A673 (cell line): ENCODE measurements at regions not wholly inside any gene's neighbourhood (a gene's known extent, or its start where the extent isn't known, plus 50 kb on each side); places are given as distances from the start of the nearest gene placed in this dataset.

ENCODE experiments used
- BruUV-seq: library from RNA; stranded (reverse); fragments of 400-500 nt; replicated peaks from 2 replicates; lab custom pipeline; 2021; lab: Mats Ljungman, UMichigan
- CTCF ChIA-PET: fragments of 300-600 bp; sonication (Branson Sonifier 250); formaldehyde crosslinking; loops from one replicate; lab custom pipeline; 2022; ENCODE audit warnings: antibody characterized with exemption; lab: Charles Lee
- POLR2A ChIA-PET: fragments of 300-600 bp; sonication (Branson Sonifier 250); formaldehyde crosslinking; loops from one replicate; lab custom pipeline; 2022; ENCODE audit warnings: antibody characterized with exemption; ENCODE audit not compliant: low non-redundant PET; lab: Charles Lee
- DNase-seq: peaks from one replicate; pipeline ENCODE4 v3.0.0-alpha.2; 2015; ENCODE audit warnings: low spot score
- H3K27ac ChIP-seq: fragments of 200-600 bp; sonication (generic); 2 replicates; pipeline ENCODE4 v1.5.1; 2016; ENCODE audit warnings: mixed run types, low read depth, mild to moderate bottlenecking, mixed read lengths, antibody characterized with exemption, low read length; ENCODE audit not compliant: poor library complexity, severe bottlenecking
- H3K27me3 ChIP-seq: fragments of 200-600 bp; sonication (generic); replicated peaks from 2 replicates; pipeline ENCODE4 v1.6.1; 2017; ENCODE audit warnings: mixed run types, low read depth, mild to moderate bottlenecking, mixed read lengths, antibody characterized with exemption, low read length; ENCODE audit not compliant: insufficient read depth, poor library complexity
- H3K36me3 ChIP-seq: fragments of 200-600 bp; sonication (generic); 2 replicates; pipeline ENCODE4 v1.6.1; 2016; ENCODE audit warnings: mixed run types, mild to moderate bottlenecking, mixed read lengths, antibody characterized with exemption, low read length; ENCODE audit not compliant: insufficient read depth, poor library complexity, severe bottlenecking
- H3K4me1 ChIP-seq: fragments of 200-600 bp; sonication (generic); 2 replicates; pipeline ENCODE4 v1.6.1; 2017; ENCODE audit warnings: mixed run types, mild to moderate bottlenecking, mixed read lengths, antibody characterized with exemption, low read length; ENCODE audit not compliant: insufficient read depth, poor library complexity, severe bottlenecking
- H3K4me3 ChIP-seq: fragments of 200-600 bp; sonication (generic); 2 replicates; pipeline ENCODE4 v1.5.1; 2016; ENCODE audit warnings: low read depth, mixed run types, mild to moderate bottlenecking, mixed read lengths, low read length; ENCODE audit not compliant: poor library complexity, severe bottlenecking
- H3K9me3 ChIP-seq: fragments of 200-600 bp; sonication (generic); 2 replicates; pipeline ENCODE4 v1.6.1; 2016; ENCODE audit warnings: mixed run types, low read depth, mild to moderate bottlenecking, mixed read lengths, antibody characterized with exemption, low read length; ENCODE audit not compliant: poor library complexity, severe bottlenecking
- EZH2 ChIP-seq: fragments of 200-600 bp; sonication (generic); IDR thresholded peaks from 2 replicates; pipeline ENCODE4 v1.6.1; 2017; ENCODE audit warnings: borderline replicate concordance, low read depth, mild to moderate bottlenecking, mixed read lengths, antibody characterized with exemption, low read length; ENCODE audit not compliant: poor library complexity, severe bottlenecking
- intact Hi-C: fragments of 100-400 bp; cut with micrococcal nuclease; formaldehyde crosslinking; loops from one replicate; pipeline ENCODE4 v1.10.0; 2022; ENCODE audit not compliant: unreplicated experiment
- TF ChIP-seq, protein P1 (sequence below): fragments of 300-800, 200-600 bp; sonication (generic); conservative IDR thresholded peaks from 2 replicates; pipeline ENCODE4 v1.5.1; 2017; ENCODE audit warnings: low read depth, mild to moderate bottlenecking, antibody characterized with exemption, low read length, moderate library complexity, mixed read lengths

DNA sequence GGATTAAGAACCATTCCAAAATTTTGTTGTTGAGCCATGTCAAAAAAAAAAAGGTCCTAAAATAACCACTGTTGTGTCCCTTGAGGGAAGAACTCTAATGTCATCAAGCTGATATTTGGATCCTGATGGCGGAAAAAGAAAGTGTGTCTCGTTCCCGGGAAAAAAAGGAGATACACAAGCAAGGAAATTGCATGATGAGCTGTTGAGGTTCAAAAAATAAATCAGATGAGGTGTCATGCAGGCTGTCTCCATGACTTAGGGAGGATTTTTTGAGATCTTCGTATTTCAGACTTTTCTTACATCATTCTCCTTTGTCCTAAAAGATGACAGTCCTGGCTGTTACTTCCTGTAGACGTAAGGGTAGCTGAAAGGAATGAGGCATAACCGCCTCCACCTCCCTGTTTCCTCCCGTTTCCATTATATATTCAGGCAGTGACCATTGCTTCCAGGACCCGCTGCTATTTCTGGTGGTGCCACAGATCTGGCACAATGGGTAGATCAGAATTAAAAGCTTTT lies 117.3 kb upstream of the TNFAIP3 start:
- Histone ChIP-seq H3K4me1 (no peaks in the 10 kb centered on the region), H3K9me3 (no peaks in the 10 kb centered on the region), H3K27ac (no peak overlapping the region), H3K36me3 (no peaks in the 10 kb centered on the region), H3K4me3 (no peak overlapping the region), H3K27me3 (peaks cover 24% of the 10 kb centered on the region)
- CTCF ChIA-PET, result interaction anchor here (0.7 kb wide), 1 partner anchor 375 kb away, joined by 3 read pairs; no protein-coding TSS in a partner anchor
- BruUV-seq, result no TSS peak
- intact Hi-C loops, result no loop called here
- POLR2A ChIA-PET, result no interaction called here
- peak; percentile 33 for DNase-seq
- TF ChIP-seq EZH2, result no peak
- TF ChIP-seq, protein P1, sequence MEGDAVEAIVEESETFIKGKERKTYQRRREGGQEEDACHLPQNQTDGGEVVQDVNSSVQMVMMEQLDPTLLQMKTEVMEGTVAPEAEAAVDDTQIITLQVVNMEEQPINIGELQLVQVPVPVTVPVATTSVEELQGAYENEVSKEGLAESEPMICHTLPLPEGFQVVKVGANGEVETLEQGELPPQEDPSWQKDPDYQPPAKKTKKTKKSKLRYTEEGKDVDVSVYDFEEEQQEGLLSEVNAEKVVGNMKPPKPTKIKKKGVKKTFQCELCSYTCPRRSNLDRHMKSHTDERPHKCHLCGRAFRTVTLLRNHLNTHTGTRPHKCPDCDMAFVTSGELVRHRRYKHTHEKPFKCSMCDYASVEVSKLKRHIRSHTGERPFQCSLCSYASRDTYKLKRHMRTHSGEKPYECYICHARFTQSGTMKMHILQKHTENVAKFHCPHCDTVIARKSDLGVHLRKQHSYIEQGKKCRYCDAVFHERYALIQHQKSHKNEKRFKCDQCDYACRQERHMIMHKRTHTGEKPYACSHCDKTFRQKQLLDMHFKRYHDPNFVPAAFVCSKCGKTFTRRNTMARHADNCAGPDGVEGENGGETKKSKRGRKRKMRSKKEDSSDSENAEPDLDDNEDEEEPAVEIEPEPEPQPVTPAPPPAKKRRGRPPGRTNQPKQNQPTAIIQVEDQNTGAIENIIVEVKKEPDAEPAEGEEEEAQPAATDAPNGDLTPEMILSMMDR, result no peak

DNA sequence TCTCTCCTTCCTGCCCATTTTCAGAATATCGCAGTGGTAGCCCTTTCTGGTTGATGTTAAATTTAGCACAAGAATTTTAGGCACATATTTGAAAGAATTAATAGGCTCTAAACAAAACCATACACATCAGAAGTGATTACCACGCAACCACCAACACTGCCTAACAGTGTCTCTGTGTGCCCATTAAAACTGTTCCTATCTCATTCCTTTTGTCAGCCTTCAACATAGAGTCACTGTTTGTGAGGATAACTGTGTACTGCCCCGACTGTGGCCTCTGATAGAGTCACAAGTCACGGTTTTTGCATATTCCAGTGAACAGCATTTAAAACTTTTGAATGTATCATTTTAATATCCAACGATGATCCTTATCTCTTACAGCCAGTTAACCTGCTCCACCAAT lies 116.8 kb upstream of the TNFAIP3 start:
- no peak for DNase-seq
- intact Hi-C loops, result no loop called here
- Histone ChIP-seq H3K36me3 (no peaks in the 10 kb centered on the region), H3K9me3 (no peaks in the 10 kb centered on the region), H3K27ac (no peak overlapping the region), H3K4me1 (no peaks in the 10 kb centered on the region), H3K4me3 (no peak overlapping the region), H3K27me3 (peaks cover 22% of the 10 kb centered on the region)
- CTCF ChIA-PET, result interaction anchor here (0.7 kb wide), 1 partner anchor 374 kb away, joined by 3 read pairs; no protein-coding TSS in a partner anchor
- BruUV-seq, result no TSS peak
- POLR2A ChIA-PET, result no interaction called here
- TF ChIP-seq EZH2, result no peak
- TF ChIP-seq, protein P1, result no peak

DNA sequence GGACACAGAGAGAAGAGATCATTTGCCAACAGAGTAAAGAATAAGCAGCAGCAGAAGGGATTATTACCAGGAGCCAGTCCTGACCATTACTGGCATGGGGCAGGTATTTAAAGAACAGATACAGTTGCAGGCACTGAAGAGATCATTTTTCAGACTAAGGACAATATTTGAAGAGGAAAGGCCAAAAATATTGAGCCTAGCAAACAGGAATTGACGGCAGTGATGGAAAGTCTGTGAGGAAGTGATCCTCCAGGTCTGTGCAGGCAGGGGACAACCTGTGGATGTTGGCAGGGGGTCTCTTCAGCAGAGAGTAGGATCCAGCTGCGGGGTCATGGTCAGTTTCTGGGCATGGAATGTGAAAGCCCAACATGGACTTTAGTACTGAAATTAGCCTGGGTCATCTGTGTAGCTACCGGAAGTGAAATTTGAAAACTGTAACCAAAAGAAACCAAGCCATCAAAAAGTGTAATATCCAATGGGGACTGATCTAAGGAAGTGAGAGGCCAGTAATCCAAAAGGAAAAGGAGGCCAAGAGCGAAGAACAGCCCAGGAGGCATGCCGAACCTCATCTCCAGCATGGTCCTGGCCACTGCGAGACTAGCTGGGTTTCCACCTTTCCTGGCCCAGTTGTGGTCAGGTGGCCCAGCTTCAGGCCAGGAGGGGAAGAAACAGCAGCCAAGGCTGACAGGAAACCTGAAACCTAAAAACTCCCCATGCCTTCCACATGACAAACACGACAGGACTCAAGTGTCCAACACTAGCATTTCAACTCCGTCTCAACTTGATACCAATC lies 115.1 kb upstream of the TNFAIP3 start:
- Histone ChIP-seq H3K4me3 (no peak overlapping the region), H3K9me3 (no peaks in the 10 kb centered on the region), H3K36me3 (no peaks in the 10 kb centered on the region), H3K27ac (no peak overlapping the region), H3K27me3 (peaks cover 15% of the 10 kb centered on the region), H3K4me1 (no peaks in the 10 kb centered on the region)
- no TSS peak for BruUV-seq
- TF ChIP-seq EZH2, result no peak
- TF ChIP-seq, protein P1, result no peak
- ChIA-PET POLR2A (no interaction called here), CTCF (no interaction called here)
- intact Hi-C loops, result no loop called here
- DNase-seq, result no peak
